Natural killer cell treated with Interleukin-12 subunit alpha and Interleukin-12 subunit beta and Interleukin-15 and Interleukin-18, amount 100 ng/mL, for 72 hours (primary cell): ENCODE measurements at regions not wholly inside any gene's neighbourhood (a gene's known extent, or its start where the extent isn't known, plus 50 kb on each side); places are given as distances from the start of the nearest gene placed in this dataset.

ENCODE experiments used
- ATAC-seq, 2 donors: fragments of 150-1000 bp; cut with Tn5 transposase in 1 of 2; sonication (Bioruptor Pico), chemical (Tn5 transposase) in 1 of 2; 2 replicates each; pipeline ENCODE4 v1.10.0; 2021
- DNase-seq: peaks from one replicate; pipeline ENCODE4 v3.0.0; 2022; ENCODE audit warnings: low spot score
- H3K27ac Mint-ChIP-seq, 2 donors: 1 replicate in 1 of 2; 2 replicates in 1 of 2; pipeline ENCODE4 v1.8.0; 2022; ENCODE audit warnings: mixed read lengths in 2 of 2, mild to moderate bottlenecking in 1 of 2, moderate library complexity in 1 of 2
- H3K27me3 Mint-ChIP-seq, 2 donors: 1 replicate in 1 of 2; 2 replicates in 1 of 2; pipeline ENCODE4 v1.8.0; 2022; ENCODE audit warnings: mixed read lengths in 2 of 2
- H3K36me3 Mint-ChIP-seq: one replicate; pipeline ENCODE4 v1.8.0; 2022; ENCODE audit warnings: mixed read lengths
- H3K4me1 Mint-ChIP-seq, 2 donors: 1 replicate in 1 of 2; 2 replicates in 1 of 2; pipeline ENCODE4 v1.8.0; 2022; ENCODE audit warnings: low read depth in 2 of 2, mixed read lengths in 2 of 2, mild to moderate bottlenecking in 1 of 2
- H3K4me3 Mint-ChIP-seq: one replicate; pipeline ENCODE4 v1.8.0; 2022; ENCODE audit warnings: mixed read lengths
- H3K9me3 Mint-ChIP-seq: 2 replicates; pipeline ENCODE4 v1.8.0; 2022; ENCODE audit warnings: mixed read lengths

- H3K36me3 Mint-ChIP-seq, result no peaks in the 10 kb centered on the region
- DNase-seq, result peak; percentile 98
- H3K27ac Mint-ChIP-seq, result peak overlapping the region; percentile 85 to 92
- H3K9me3 Mint-ChIP-seq, result no peaks in the 10 kb centered on the region
- H3K4me3 Mint-ChIP-seq, result peak overlapping the region; percentile 72
- H3K27me3 Mint-ChIP-seq, result no peaks in the 10 kb centered on the region
- peak; percentile 98 to 99 for ATAC-seq
- H3K4me1 Mint-ChIP-seq, result peaks cover 54 to 57% of the 10 kb centered on the region in 2 donors
Observed at GRCh38 chr5:68433923-68434879, 218.6 kb downstream of the PIK3R1 start.

DNA sequence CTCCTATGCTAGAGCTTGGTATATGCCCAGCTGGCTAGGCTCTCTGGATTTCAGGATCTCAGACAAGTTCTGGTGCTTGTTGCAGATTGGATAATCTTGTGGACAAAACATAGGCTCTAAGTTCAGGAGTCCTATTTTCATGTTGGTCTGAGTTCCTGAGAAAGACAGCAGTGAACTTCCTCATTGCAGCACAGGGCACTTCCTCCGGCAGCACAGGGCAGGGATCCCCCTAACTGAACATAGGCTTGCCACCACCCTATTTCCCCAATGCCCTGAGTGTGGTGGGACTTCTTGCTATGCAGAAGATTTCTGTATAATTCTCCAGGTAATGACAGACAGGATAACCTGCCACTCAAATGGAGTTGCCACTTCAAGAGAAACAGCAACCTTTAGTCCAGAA, 220.1 kb downstream of the PIK3R1 start:
- Mint-ChIP-seq H3K4me1 (peaks cover 63 to 64% of the 10 kb centered on the region in 2 donors), H3K36me3 (no peaks in the 10 kb centered on the region), H3K9me3 (no peaks in the 10 kb centered on the region), H3K27me3 (no peaks in the 10 kb centered on the region), H3K4me3 (peak overlapping the region; percentile 72), H3K27ac (peak overlapping the region; percentile 85 to 92)
- ATAC-seq (no peak), DNase-seq (no peak)

DNA sequence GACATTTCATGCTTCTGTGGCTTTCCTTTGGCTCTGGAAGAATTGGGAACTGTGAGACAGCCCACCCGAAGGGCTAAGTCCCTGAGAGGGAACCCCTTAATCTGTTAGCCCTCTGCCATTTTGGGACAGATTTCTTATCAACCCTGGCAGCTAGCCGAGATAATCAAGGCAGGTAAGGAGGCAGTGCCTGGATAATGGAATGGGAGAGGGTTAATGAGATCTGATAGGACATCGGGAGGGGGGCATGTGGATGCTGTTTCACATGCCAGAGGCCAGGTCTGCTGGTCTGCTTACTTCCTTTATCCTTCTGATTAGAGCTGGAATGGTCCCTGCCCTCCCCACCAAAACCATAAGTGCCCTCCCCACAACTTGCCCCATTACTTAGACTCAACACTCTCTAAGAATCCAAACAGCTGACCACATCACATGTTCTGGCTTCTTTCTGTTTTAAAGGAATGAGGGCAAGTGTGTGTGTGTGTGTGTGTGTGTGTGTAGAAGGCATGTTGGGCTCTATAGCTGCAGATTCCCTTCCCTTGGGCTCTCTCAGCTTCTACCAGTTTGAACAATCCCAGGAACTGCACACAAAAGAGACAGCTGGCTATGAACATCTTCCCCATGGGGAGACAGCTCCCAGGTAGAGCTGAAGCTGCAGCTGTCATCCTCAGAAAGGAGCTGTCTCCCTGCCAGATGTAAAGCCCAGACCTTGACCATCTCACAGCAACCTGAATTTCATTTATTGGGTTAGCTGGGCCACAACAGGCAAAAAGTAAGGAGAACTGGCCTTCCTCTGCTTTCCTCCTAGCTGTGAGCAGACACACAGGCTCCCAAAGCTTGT, 221.3 kb downstream of the PIK3R1 start:
- Mint-ChIP-seq H3K27me3 (no peaks in the 10 kb centered on the region), H3K9me3 (no peaks in the 10 kb centered on the region), H3K4me3 (no peak overlapping the region), H3K36me3 (no peaks in the 10 kb centered on the region), H3K4me1 (peaks cover 63 to 69% of the 10 kb centered on the region in 2 donors), H3K27ac (no peak overlapping the region)
- DNase-seq (no peak), ATAC-seq (no peak)

DNA sequence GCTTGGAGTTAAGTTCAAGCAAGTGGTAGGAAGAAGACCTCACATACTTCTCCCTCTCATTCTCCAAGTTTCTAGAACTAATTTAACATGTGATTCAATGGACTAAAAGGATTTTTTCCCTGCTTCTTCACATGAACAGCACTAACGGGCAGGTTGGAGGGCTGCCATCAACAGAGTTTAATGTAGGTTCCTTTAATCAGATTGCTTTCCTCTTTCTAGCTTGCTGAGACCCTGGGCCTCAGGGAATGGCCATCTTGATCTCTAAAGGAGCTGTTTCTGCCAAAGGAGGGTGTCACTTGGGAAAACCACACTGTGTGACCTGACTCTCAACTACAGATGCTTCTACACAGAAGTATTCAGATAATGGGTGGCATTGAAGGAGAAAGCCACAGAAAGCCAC, 223.3 kb downstream of the PIK3R1 start:
- DNase-seq (no peak), ATAC-seq (no peak)
- H3K27me3 Mint-ChIP-seq, result no peaks in the 10 kb centered on the region
- no peaks in the 10 kb centered on the region for H3K36me3 Mint-ChIP-seq
- H3K9me3 Mint-ChIP-seq, result no peaks in the 10 kb centered on the region
- H3K4me1 Mint-ChIP-seq, result peaks cover 57 to 62% of the 10 kb centered on the region in 2 donors
- H3K27ac Mint-ChIP-seq, result peak overlapping the region in 1 of 2 donors; percentile 92
- no peak overlapping the region for H3K4me3 Mint-ChIP-seq

- H3K27me3 Mint-ChIP-seq, result no peaks in the 10 kb centered on the region
- no peak for DNase-seq
- H3K27ac Mint-ChIP-seq, result peak overlapping the region; percentile 22 to 92
- no peak overlapping the region for H3K4me3 Mint-ChIP-seq
- peaks cover 43 to 53% of the 10 kb centered on the region in 2 donors for H3K4me1 Mint-ChIP-seq
- ATAC-seq, result no peak
- H3K36me3 Mint-ChIP-seq, result no peaks in the 10 kb centered on the region
- H3K9me3 Mint-ChIP-seq, result no peaks in the 10 kb centered on the region
Observed at GRCh38 chr5:68440245-68440644, 224.7 kb downstream of the PIK3R1 start.

GRCh38 chr5:68440651-68441050, 225.1 kb downstream of the PIK3R1 start:
- ATAC-seq (no peak), DNase-seq (no peak)
- Mint-ChIP-seq H3K9me3 (no peaks in the 10 kb centered on the region), H3K36me3 (no peaks in the 10 kb centered on the region), H3K27ac (peak overlapping the region; percentile 60 to 92), H3K4me1 (peaks cover 39 to 49% of the 10 kb centered on the region in 2 donors), H3K27me3 (no peaks in the 10 kb centered on the region), H3K4me3 (no peak overlapping the region)

GRCh38 chr5:68441309-68442073, 225.9 kb downstream of the PIK3R1 start:
- H3K27me3 Mint-ChIP-seq, result no peaks in the 10 kb centered on the region
- ATAC-seq (peak; percentile 81 to 87), DNase-seq (peak; percentile 71)
- no peaks in the 10 kb centered on the region for H3K9me3 Mint-ChIP-seq
- H3K4me1 Mint-ChIP-seq, result peaks cover 34 to 45% of the 10 kb centered on the region in 2 donors
- no peaks in the 10 kb centered on the region for H3K36me3 Mint-ChIP-seq
- peak overlapping the region; percentile 60 to 92 for H3K27ac Mint-ChIP-seq
- peak overlapping the region; percentile 18 for H3K4me3 Mint-ChIP-seq

DNA sequence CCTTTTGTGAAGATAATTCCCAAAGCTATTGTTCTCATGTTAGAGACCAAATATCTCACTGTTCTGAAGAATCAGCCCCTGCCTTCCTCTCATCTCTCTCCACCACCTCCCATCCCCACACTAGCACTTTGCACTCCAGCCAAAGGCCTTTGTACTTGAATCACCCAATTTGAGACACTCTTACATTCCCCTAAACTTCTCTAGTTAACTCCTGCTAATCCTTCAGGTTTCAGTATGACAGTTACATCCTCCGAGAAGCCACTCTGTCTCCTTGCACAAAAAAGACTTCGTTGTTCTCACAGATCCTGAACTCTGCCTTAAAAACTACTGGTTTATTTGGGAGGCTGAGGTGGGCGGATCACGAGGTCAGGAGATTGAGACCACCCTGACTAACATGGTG, 227.5 kb downstream of the PIK3R1 start:
- Mint-ChIP-seq H3K9me3 (no peaks in the 10 kb centered on the region), H3K27ac (peak overlapping the region in 1 of 2 donors; percentile 92), H3K36me3 (no peaks in the 10 kb centered on the region), H3K4me1 (peaks cover 39 to 44% of the 10 kb centered on the region in 2 donors), H3K27me3 (no peaks in the 10 kb centered on the region), H3K4me3 (no peak overlapping the region)
- ATAC-seq (no peak), DNase-seq (no peak)

DNA sequence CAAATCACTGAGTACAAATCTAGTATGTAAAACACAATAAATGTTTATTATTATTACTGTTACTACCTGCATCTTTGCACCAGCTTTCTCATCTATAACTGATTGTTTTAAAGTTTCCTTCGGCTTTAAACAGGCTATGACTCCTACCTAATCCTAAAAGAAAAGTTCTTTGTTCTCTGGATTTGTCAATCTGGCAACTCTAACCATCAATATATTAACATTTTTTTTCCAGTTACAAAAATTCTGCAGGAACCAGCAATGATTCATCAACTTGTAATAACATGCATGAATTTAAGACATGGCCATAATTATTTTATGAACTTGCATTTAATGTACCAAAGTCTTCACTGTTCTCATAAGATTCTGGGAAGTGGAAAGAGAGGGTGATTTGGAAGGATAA, 228.5 kb downstream of the PIK3R1 start:
- no peaks in the 10 kb centered on the region for H3K36me3 Mint-ChIP-seq
- H3K27me3 Mint-ChIP-seq, result no peaks in the 10 kb centered on the region
- DNase-seq (no peak), ATAC-seq (no peak)
- no peaks in the 10 kb centered on the region for H3K9me3 Mint-ChIP-seq
- H3K27ac Mint-ChIP-seq, result no peak overlapping the region
- H3K4me1 Mint-ChIP-seq, result peaks cover 40 to 48% of the 10 kb centered on the region in 2 donors
- H3K4me3 Mint-ChIP-seq, result no peak overlapping the region

DNA sequence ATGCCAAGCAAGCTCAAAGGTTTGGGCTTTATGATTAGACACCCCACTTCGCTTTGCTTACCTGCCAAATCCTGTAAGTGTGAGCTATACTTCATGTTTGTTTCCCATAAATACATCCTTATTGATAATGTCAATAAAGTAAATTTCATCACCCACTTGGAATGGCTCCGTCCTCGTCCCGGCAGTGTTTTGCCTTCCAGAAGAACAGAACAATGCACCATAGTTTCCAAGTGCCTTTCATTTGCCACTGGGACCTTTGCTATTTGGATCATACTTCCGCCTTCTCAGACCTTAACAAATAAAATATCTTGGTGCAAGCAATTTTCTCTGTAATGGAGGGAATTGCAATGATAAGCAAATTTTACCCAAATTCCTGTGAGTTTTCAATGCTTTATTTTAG, 229.3 kb downstream of the PIK3R1 start:
- Mint-ChIP-seq H3K27ac (no peak overlapping the region), H3K27me3 (no peaks in the 10 kb centered on the region), H3K9me3 (no peaks in the 10 kb centered on the region), H3K36me3 (no peaks in the 10 kb centered on the region), H3K4me3 (no peak overlapping the region), H3K4me1 (peaks cover 36 to 45% of the 10 kb centered on the region in 2 donors)
- no peak for DNase-seq
- no peak for ATAC-seq

DNA sequence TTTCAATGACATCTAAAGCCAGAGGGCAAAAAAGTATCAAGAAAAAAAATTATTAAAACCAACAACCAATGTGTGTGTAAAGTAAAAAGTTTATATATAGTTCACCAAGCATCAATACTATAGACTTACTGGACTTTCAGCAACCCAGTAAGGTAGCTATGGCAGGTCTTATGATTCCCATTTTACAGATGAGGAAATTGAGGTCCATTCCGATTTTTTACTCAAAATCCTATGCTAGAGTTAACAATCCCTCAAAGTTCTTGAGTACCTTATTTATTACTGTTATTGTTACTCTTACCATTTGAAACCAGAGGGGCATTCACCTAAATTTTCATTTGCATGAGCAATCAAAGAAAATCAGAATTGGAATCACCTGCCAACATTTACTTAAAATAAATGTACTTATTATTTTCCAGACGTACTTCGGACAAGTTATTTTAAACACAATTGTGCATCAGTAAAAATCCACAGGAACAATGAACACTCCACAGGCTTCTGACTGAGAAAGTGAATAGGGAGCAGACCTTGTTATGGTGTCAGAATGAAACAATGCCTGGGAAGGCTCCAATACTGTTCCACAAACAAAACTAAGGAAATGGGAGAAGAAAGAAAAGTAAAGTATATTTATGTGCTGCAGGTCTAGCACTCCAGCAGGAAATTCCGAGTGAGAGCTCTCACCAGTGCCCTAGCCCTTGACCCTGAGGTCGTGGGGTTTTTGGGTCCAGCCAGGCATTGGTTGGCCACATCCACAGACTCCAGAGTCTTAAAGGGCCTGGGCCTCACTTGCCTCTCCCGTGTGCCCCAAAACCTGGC, 229.9 kb downstream of the PIK3R1 start:
- H3K9me3 Mint-ChIP-seq, result no peaks in the 10 kb centered on the region
- no peaks in the 10 kb centered on the region for H3K27me3 Mint-ChIP-seq
- H3K4me3 Mint-ChIP-seq, result no peak overlapping the region
- H3K36me3 Mint-ChIP-seq, result no peaks in the 10 kb centered on the region
- ATAC-seq, result no peak
- H3K4me1 Mint-ChIP-seq, result peaks cover 32 to 42% of the 10 kb centered on the region in 2 donors
- DNase-seq, result no peak
- peak overlapping the region in 1 of 2 donors; percentile 8 for H3K27ac Mint-ChIP-seq

GRCh38 chr5:68446070-68446357, 230.5 kb downstream of the PIK3R1 start:
- Mint-ChIP-seq H3K9me3 (no peaks in the 10 kb centered on the region), H3K4me1 (peaks cover 27 to 39% of the 10 kb centered on the region in 2 donors), H3K4me3 (no peak overlapping the region), H3K27me3 (no peaks in the 10 kb centered on the region), H3K27ac (peak overlapping the region in 1 of 2 donors; percentile 8), H3K36me3 (no peaks in the 10 kb centered on the region)
- no peak for DNase-seq
- no peak for ATAC-seq

- Mint-ChIP-seq H3K27me3 (no peaks in the 10 kb centered on the region), H3K4me1 (peaks cover 22 to 34% of the 10 kb centered on the region in 2 donors)
Observed at GRCh38 chr5:68446487-68446894, 230.9 kb downstream of the PIK3R1 start.

More at GRCh38 chr5:68446487-68446894, 230.9 kb downstream of the PIK3R1 start:
- Mint-ChIP-seq H3K4me3 (no peak overlapping the region), H3K27ac (no peak overlapping the region), H3K36me3 (no peaks in the 10 kb centered on the region), H3K9me3 (no peaks in the 10 kb centered on the region)
- ATAC-seq (no peak), DNase-seq (no peak)
